ENCODE measurements at regions not wholly inside any gene's neighbourhood (a gene's known extent, or its start where the extent isn't known, plus 50 kb on each side); places are given as distances from the start of the nearest gene placed in this dataset.

GRCh38 chr6:147708170-147708569, 199.7 kb downstream of the SAMD5 start:
- TF ChIP-seq EZH2 (IDR thresholded peaks at IDR 0.05; ENCODE audit: low read length, unreplicated experiment) (no peak), EZH2phosphoT487 (IDR thresholded peaks at IDR 0.05; ENCODE audit: borderline replicate concordance, low read length) (no peak), CTCF (conservative IDR thresholded peaks at IDR 0.05; ENCODE audit: low read depth, low read length) (no peak)
- Histone ChIP-seq H3K27me3 (ENCODE audit: low read length) (no peaks in the 10 kb centered on the region), H3K79me2 (ENCODE audit: low read length) (no peaks in the 10 kb centered on the region), H3K9ac (ENCODE audit: low read length) (no peak overlapping the region), H3F3A (ENCODE audit: low read length, unreplicated experiment) (no peaks in the 10 kb centered on the region), H3K4me1 (ENCODE audit: insufficient read depth, low read length) (no peaks in the 10 kb centered on the region), H3K4me2 (ENCODE audit: low read length) (no peak overlapping the region), H3K27ac (ENCODE audit: low read length) (no peak overlapping the region), H3K9me2 (replicated peaks; ENCODE audit: low read length) (no peaks in the 10 kb centered on the region), H3K4me3 (ENCODE audit: low read length) (no peak overlapping the region), H2AFZ (ENCODE audit: low read length) (no peak overlapping the region), H3K36me3 (ENCODE audit: low read depth, low read length) (no peaks in the 10 kb centered on the region), H3K9me3 (ENCODE audit: low read length) (no peaks in the 10 kb centered on the region), H4K20me1 (ENCODE audit: low read length) (no peaks in the 10 kb centered on the region)
- ATAC-seq (no peak), DNase-seq (no peak)
- ChIA-PET POLR2A (ENCODE audit: unreplicated experiment) (no interaction called here), CTCF (no interaction called here)
- BruUV-seq (replicated peaks), result no TSS peak
- intact Hi-C loops (cut with micrococcal nuclease), result no loop called here

- Histone ChIP-seq H3K27me3 (ENCODE audit: low read length) (no peaks in the 10 kb centered on the region), H3K27ac (ENCODE audit: low read length) (no peak overlapping the region), H3K36me3 (ENCODE audit: low read depth, low read length) (no peaks in the 10 kb centered on the region), H2AFZ (ENCODE audit: low read length) (no peak overlapping the region), H3K4me2 (ENCODE audit: low read length) (no peak overlapping the region), H3F3A (ENCODE audit: low read length, unreplicated experiment) (no peaks in the 10 kb centered on the region), H3K9me3 (ENCODE audit: low read length) (no peaks in the 10 kb centered on the region), H3K9me2 (replicated peaks; ENCODE audit: low read length) (no peaks in the 10 kb centered on the region), H3K4me1 (ENCODE audit: insufficient read depth, low read length) (no peaks in the 10 kb centered on the region), H4K20me1 (ENCODE audit: low read length) (no peaks in the 10 kb centered on the region), H3K4me3 (ENCODE audit: low read length) (no peak overlapping the region), H3K9ac (ENCODE audit: low read length) (no peak overlapping the region), H3K79me2 (ENCODE audit: low read length) (no peaks in the 10 kb centered on the region)
- ATAC-seq (peak; percentile 42; the same call in 1 of the 2 replicates), DNase-seq (no peak)
- POLR2A ChIA-PET (ENCODE audit: unreplicated experiment), result no interaction called here
- CTCF ChIA-PET, result no interaction called here
- TF ChIP-seq EZH2 (IDR thresholded peaks at IDR 0.05; ENCODE audit: low read length, unreplicated experiment) (no peak), CTCF (conservative IDR thresholded peaks at IDR 0.05; ENCODE audit: low read depth, low read length) (no peak), EZH2phosphoT487 (IDR thresholded peaks at IDR 0.05; ENCODE audit: borderline replicate concordance, low read length) (no peak)
- intact Hi-C loops (cut with micrococcal nuclease), result no loop called here
- BruUV-seq (replicated peaks), result no TSS peak
These were observed 201.1 kb downstream of the SAMD5 start for GRCh38 chr6:147709396-147710272.

GRCh38 chr6:147710890-147711289, 202.4 kb downstream of the SAMD5 start:
- H3K79me2 ChIP-seq (ENCODE audit: low read length), result no peaks in the 10 kb centered on the region
- no peak overlapping the region for H3K27ac ChIP-seq (ENCODE audit: low read length)
- no peak for TF ChIP-seq EZH2 (IDR thresholded peaks at IDR 0.05; ENCODE audit: low read length, unreplicated experiment)
- TF ChIP-seq EZH2phosphoT487 (IDR thresholded peaks at IDR 0.05; ENCODE audit: borderline replicate concordance, low read length), result no peak
- TF ChIP-seq CTCF (conservative IDR thresholded peaks at IDR 0.05; ENCODE audit: low read depth, low read length), result no peak
- H3F3A ChIP-seq (ENCODE audit: low read length, unreplicated experiment), result no peaks in the 10 kb centered on the region
- DNase-seq, result no peak
- H3K9me2 ChIP-seq (replicated peaks; ENCODE audit: low read length), result no peaks in the 10 kb centered on the region
- H3K27me3 ChIP-seq (ENCODE audit: low read length), result no peaks in the 10 kb centered on the region
- no peaks in the 10 kb centered on the region for H3K36me3 ChIP-seq (ENCODE audit: low read depth, low read length)
- no peaks in the 10 kb centered on the region for H3K4me1 ChIP-seq (ENCODE audit: insufficient read depth, low read length)
- H4K20me1 ChIP-seq (ENCODE audit: low read length), result no peaks in the 10 kb centered on the region
- no peak for ATAC-seq
- H3K9ac ChIP-seq (ENCODE audit: low read length), result no peak overlapping the region
- BruUV-seq (replicated peaks), result no TSS peak
- H2AFZ ChIP-seq (ENCODE audit: low read length), result no peak overlapping the region
- H3K4me3 ChIP-seq (ENCODE audit: low read length), result no peak overlapping the region
- POLR2A ChIA-PET (ENCODE audit: unreplicated experiment), result no interaction called here
- no peaks in the 10 kb centered on the region for H3K9me3 ChIP-seq (ENCODE audit: low read length)
- no peak overlapping the region for H3K4me2 ChIP-seq (ENCODE audit: low read length)
- intact Hi-C loops (cut with micrococcal nuclease), result no loop called here
- CTCF ChIA-PET, result no interaction called here

Data from PC-3 (cell line).